IMR-90 (cell line): ENCODE measurements at regions not wholly inside any gene's neighbourhood (a gene's known extent, or its start where the extent isn't known, plus 50 kb on each side); places are given as distances from the start of the nearest gene placed in this dataset.

Experiments used
- ATAC-seq: fragments of 200-7000 bp; cut with Tn5 transposase; 2 replicates; pipeline ENCODE4 v1.9.1; 2020; ENCODE audit warnings: low read depth, mild to moderate bottlenecking, moderate library complexity
- BruUV-seq: library from RNA; stranded (reverse); fragments of 400-500 nt; replicated peaks from 2 replicates; lab custom pipeline; 2021; lab: Mats Ljungman, UMichigan
- CTCF ChIA-PET: fragments of 300-600 bp; formaldehyde crosslinking; extraction: SDS; loops from one replicate; lab custom pipeline; 2021; ENCODE audit warnings: antibody characterized with exemption; lab: Yijun Ruan, JAX
- POLR2A ChIA-PET: fragments of 300-600 bp; sonication (Branson Sonifier 250); formaldehyde crosslinking; loops from one replicate; lab custom pipeline; 2022; ENCODE audit warnings: antibody characterized with exemption; ENCODE audit not compliant: unreplicated experiment; lab: Charles Lee
- DNase-seq: peaks from one replicate; pipeline ENCODE4 v3.0.0; 2013
- H2AFZ ChIP-seq: replicated peaks from 2 replicates; pipeline ENCODE3; 2013; ENCODE audit warnings: low read length, mild to moderate bottlenecking; ENCODE audit not compliant: poor library complexity
- H2AK5ac ChIP-seq: 2 replicates; pipeline ENCODE4 v1.6.1; 2013; ENCODE audit warnings: low read depth, low read length, inconsistent platforms
- H2AK9ac ChIP-seq: replicated peaks from 2 replicates; pipeline ENCODE3; 2013; ENCODE audit warnings: mild to moderate bottlenecking, low read depth, low read length, moderate library complexity; ENCODE audit not compliant: poor library complexity
- H2BK120ac ChIP-seq: 2 replicates; pipeline ENCODE4 v1.6.1; 2013; ENCODE audit warnings: low read depth, low read length, inconsistent platforms
- H2BK15ac ChIP-seq: 3 replicates; pipeline ENCODE4 v1.6.1; 2013; ENCODE audit warnings: low read depth, low read length, inconsistent platforms
- H2BK20ac ChIP-seq: 2 replicates; pipeline ENCODE4 v1.6.1; 2013; ENCODE audit warnings: low read depth, mild to moderate bottlenecking, inconsistent platforms, low read length, moderate library complexity
- H2BK5ac ChIP-seq: 2 replicates; pipeline ENCODE4 v1.6.1; 2013; ENCODE audit warnings: mild to moderate bottlenecking, low read depth, low read length, inconsistent platforms; ENCODE audit not compliant: poor library complexity, severe bottlenecking
- H3K14ac ChIP-seq: replicated peaks from 2 replicates; pipeline ENCODE4 v1.6.1; 2013; ENCODE audit warnings: low read depth, low read length, inconsistent platforms
- H3K18ac ChIP-seq: 2 replicates; pipeline ENCODE4 v1.6.1; 2013; ENCODE audit warnings: low read depth, low read length, control low read depth
- H3K23ac ChIP-seq: 2 replicates; pipeline ENCODE4 v1.6.1; 2013; ENCODE audit warnings: low read depth, low read length, inconsistent platforms
- H3K27ac ChIP-seq: 2 replicates; pipeline ENCODE4 v1.5.1; 2013; ENCODE audit warnings: mild to moderate bottlenecking, control low read depth, low read length; ENCODE audit not compliant: insufficient read depth
- H3K27me3 ChIP-seq: 2 replicates; pipeline ENCODE4 v1.6.1; 2013; ENCODE audit warnings: low read length; ENCODE audit not compliant: control insufficient read depth, insufficient read depth
- H3K36me3 ChIP-seq: 2 replicates; pipeline ENCODE4 v1.6.1; 2013; ENCODE audit warnings: low read length, mixed read lengths; ENCODE audit not compliant: control insufficient read depth, insufficient read depth
- H3K4ac ChIP-seq: 2 replicates; pipeline ENCODE4 v1.6.1; 2013; ENCODE audit warnings: low read depth, low read length, inconsistent platforms
- H3K4me1 ChIP-seq: 2 replicates; pipeline ENCODE4 v1.6.1; 2013; ENCODE audit warnings: low read length, mixed read lengths; ENCODE audit not compliant: control insufficient read depth, insufficient read depth
- H3K4me2 ChIP-seq: 2 replicates; pipeline ENCODE4 v1.6.1; 2013; ENCODE audit warnings: low read depth, mild to moderate bottlenecking, control low read depth, low read length, moderate library complexity
- H3K4me3 ChIP-seq: 2 replicates; pipeline ENCODE4 v1.5.1; 2013; ENCODE audit warnings: low read depth, mild to moderate bottlenecking, control low read depth, low read length, moderate library complexity; ENCODE audit not compliant: insufficient read depth
- H3K56ac ChIP-seq: 2 replicates; pipeline ENCODE4 v1.6.1; 2013; ENCODE audit warnings: low read length, inconsistent platforms; ENCODE audit not compliant: insufficient read depth; ENCODE audit errors: extremely low read depth
- H3K79me1 ChIP-seq, 2 experiments: 2 replicates each; pipeline ENCODE4 v1.6.1; 2013; ENCODE audit warnings: low read length in 2 of 2, inconsistent platforms in 1 of 2, low read depth in 1 of 2
- H3K9ac ChIP-seq: 2 replicates; pipeline ENCODE4 v1.6.1; 2013; ENCODE audit warnings: low read depth, low read length, control low read depth
- H3K9me1 ChIP-seq: 2 replicates; pipeline ENCODE4 v1.6.1; 2013; ENCODE audit warnings: low read length, inconsistent platforms; ENCODE audit not compliant: insufficient read depth
- H3K9me3 ChIP-seq: 2 replicates; pipeline ENCODE4 v1.6.1; 2013; ENCODE audit warnings: low read length; ENCODE audit not compliant: control insufficient read depth, insufficient read depth
- H4K20me1 ChIP-seq: 2 replicates; pipeline ENCODE4 v1.6.1; 2013; ENCODE audit warnings: low read length, inconsistent platforms; ENCODE audit not compliant: insufficient read depth
- H4K5ac ChIP-seq: 2 replicates; pipeline ENCODE4 v1.6.1; 2013; ENCODE audit warnings: mild to moderate bottlenecking, low read depth, low read length, control low read depth
- H4K8ac ChIP-seq, 2 experiments: 2 replicates each; pipeline ENCODE4 v1.6.1; 2013; ENCODE audit warnings: low read depth in 2 of 2, low read length in 2 of 2, control low read depth in 1 of 2, inconsistent platforms in 1 of 2
- H4K91ac ChIP-seq: 2 replicates; pipeline ENCODE4 v1.6.1; 2013; ENCODE audit warnings: low read depth, low read length, inconsistent platforms; ENCODE audit not compliant: insufficient read depth
- MAFK ChIP-seq: IDR thresholded peaks from 2 replicates; pipeline ENCODE4 v1.6.1; 2012; ENCODE audit warnings: low read depth, low read length, improper control_type of control experiment
- MXI1 ChIP-seq: IDR thresholded peaks from 2 replicates; pipeline ENCODE4 v1.6.1; 2012; ENCODE audit warnings: low read depth, mild to moderate bottlenecking, low read length, moderate library complexity, borderline replicate concordance
- NFE2L2 ChIP-seq: fragments of 150-350 bp; IDR thresholded peaks from 2 replicates; pipeline ENCODE4 v1.6.1; 2016; ENCODE audit warnings: low read depth, mild to moderate bottlenecking, low read length
- RCOR1 ChIP-seq: IDR thresholded peaks from 2 replicates; pipeline ENCODE4 v1.6.1; 2012; ENCODE audit warnings: mild to moderate bottlenecking, low read length, improper control_type of control experiment; ENCODE audit not compliant: insufficient replicate concordance
- RFX5 ChIP-seq: IDR thresholded peaks from 2 replicates; pipeline ENCODE4 v1.8.0; 2012; ENCODE audit warnings: low read depth, mild to moderate bottlenecking, low read length, moderate library complexity
- dilution Hi-C: fragments of 300-500 bp; cut with HindIII; formaldehyde crosslinking; loops from one replicate; pipeline ENCODE4 v1.14.3; 2018; ENCODE audit warnings: low sequenced_read_pairs; ENCODE audit not compliant: unreplicated experiment
- in situ Hi-C: fragments of 300-500 bp; cut with MboI; formaldehyde crosslinking; loops from 3 replicates; pipeline ENCODE4 v1.14.3; 2019; ENCODE audit warnings: low sequenced_read_pairs, inconsistent platforms, mixed read lengths
- intact Hi-C: fragments of 100-400 bp; cut with micrococcal nuclease; formaldehyde crosslinking; loops from 2 replicates; pipeline ENCODE4 v1.10.0; 2022

- no peak for ATAC-seq
- dilution Hi-C loops = no loop called here
These were observed 451.5 kb upstream of the SPTLC3 start for GRCh38 chr20:12557224-12557623.

More at GRCh38 chr20:12557224-12557623, 451.5 kb upstream of the SPTLC3 start:
- Histone ChIP-seq H2BK20ac (no peak overlapping the region), H3K79me1 (no peaks in the 10 kb centered on the region), H3K4me2 (no peak overlapping the region), H2AFZ (no peak overlapping the region), H4K8ac (no peak overlapping the region), H2BK120ac (no peak overlapping the region), H3K9ac (no peak overlapping the region), H3K27ac (no peak overlapping the region), H3K4me3 (no peak overlapping the region), H3K36me3 (no peaks in the 10 kb centered on the region), H3K18ac (no peak overlapping the region), H3K27me3 (no peaks in the 10 kb centered on the region), H3K4me1 (no peaks in the 10 kb centered on the region), H2BK5ac (no peak overlapping the region), H3K56ac (no peak overlapping the region), H3K4ac (no peak overlapping the region), H2AK9ac (no peak overlapping the region), H3K14ac (no peak overlapping the region), H2BK15ac (no peak overlapping the region), H4K20me1 (no peaks in the 10 kb centered on the region), H4K5ac (no peak overlapping the region), H4K91ac (no peak overlapping the region), H2AK5ac (no peak overlapping the region), H3K9me1 (no peaks in the 10 kb centered on the region), H3K9me3 (peaks cover 3% of the 10 kb centered on the region; the same call in 1 of the 2 replicates), H3K23ac (no peak overlapping the region)
- intact Hi-C loops = no loop called here
- no peak for TF ChIP-seq NFE2L2
- TF ChIP-seq RFX5 = no peak
- TF ChIP-seq MAFK = no peak
- no peak for TF ChIP-seq MXI1
- TF ChIP-seq RCOR1 = no peak
- ChIA-PET CTCF (no interaction called here), POLR2A (no interaction called here)
- no TSS peak for BruUV-seq
- DNase-seq = no peak
- in situ Hi-C loops = no loop called here
